Stimulated activated CD8-positive, alpha-beta memory T cell treated with anti-CD3 and anti-CD28 coated beads, Interleukin-7, amount 100 ng/mL, for 4 hours (primary cell): ENCODE measurements at regions not wholly inside any gene's neighbourhood (a gene's known extent, or its start where the extent isn't known, plus 50 kb on each side); places are given as distances from the start of the nearest gene placed in this dataset.

ENCODE experiments used
- DNase-seq, 2 donors: peaks; one replicate each; pipeline ENCODE4 v3.0.0-alpha.2; 2020; ENCODE audit warnings: low read depth in 2 of 2

GRCh38 chr2:59583173-59583765 lies 970.2 kb downstream of the BCL11A start:
- DNase-seq: no peak

- no peak for DNase-seq
These were observed 975.1 kb downstream of the BCL11A start for GRCh38 chr2:59578349-59578748.

- no peak for DNase-seq
These were observed 978.3 kb downstream of the BCL11A start for GRCh38 chr2:59575191-59575590.

- DNase-seq: no peak
These were observed 981.2 kb downstream of the BCL11A start for GRCh38 chr2:59572227-59572626.

- DNase-seq: no peak
These were observed 982.6 kb downstream of the BCL11A start for GRCh38 chr2:59570818-59571217.

GRCh38 chr2:59569124-59569523 lies 984.3 kb downstream of the BCL11A start:
- no peak for DNase-seq

- DNase-seq: no peak
These were observed 985.0 kb downstream of the BCL11A start for GRCh38 chr2:59568461-59568860.

- DNase-seq: no peak
These were observed 986.3 kb downstream of the BCL11A start for GRCh38 chr2:59567151-59567550.

- no peak for DNase-seq
These were observed 986.7 kb downstream of the BCL11A start for GRCh38 chr2:59566739-59567138.

- DNase-seq: no peak
These were observed 992.2 kb downstream of the BCL11A start for GRCh38 chr2:59561281-59561680.

GRCh38 chr2:59560769-59561168 lies 992.7 kb downstream of the BCL11A start:
- no peak for DNase-seq

- DNase-seq: no peak
These were observed 1012.6 kb downstream of the BCL11A start for GRCh38 chr2:59540864-59541263.

- no peak for DNase-seq
These were observed 1015.0 kb downstream of the BCL11A start for GRCh38 chr2:59538398-59538911.

- no peak for DNase-seq
These were observed 1020.6 kb downstream of the BCL11A start for GRCh38 chr2:59532808-59533207.

GRCh38 chr2:59530258-59530657 lies 1023.2 kb downstream of the BCL11A start:
- no peak for DNase-seq

- DNase-seq: no peak
These were observed 1023.7 kb downstream of the BCL11A start for GRCh38 chr2:59529726-59530125.

- no peak for DNase-seq
These were observed 1024.9 kb downstream of the BCL11A start for GRCh38 chr2:59528525-59528924.

GRCh38 chr2:59502981-59503380 lies 1050.5 kb downstream of the BCL11A start:
- no peak for DNase-seq

- DNase-seq: no peak
These were observed 1062.5 kb downstream of the BCL11A start for GRCh38 chr2:59490994-59491393.

GRCh38 chr2:59490192-59490591 lies 1063.3 kb downstream of the BCL11A start:
- DNase-seq: no peak

- DNase-seq: no peak
These were observed 1068.8 kb downstream of the BCL11A start for GRCh38 chr2:59484673-59485072.

- no peak for DNase-seq
These were observed 1090.0 kb downstream of the BCL11A start for GRCh38 chr2:59463426-59463825.

GRCh38 chr2:59462422-59463197 lies 1090.8 kb downstream of the BCL11A start:
- no peak for DNase-seq
